ENCODE measurements at regions not wholly inside any gene's neighbourhood (a gene's known extent, or its start where the extent isn't known, plus 50 kb on each side); places are given as distances from the start of the nearest gene placed in this dataset.
"Not testable (repeated sequence)": the region's sequence is repeated elsewhere in the genome, so short reads cannot be mapped to it uniquely, and the experiment has no call there.

DNA sequence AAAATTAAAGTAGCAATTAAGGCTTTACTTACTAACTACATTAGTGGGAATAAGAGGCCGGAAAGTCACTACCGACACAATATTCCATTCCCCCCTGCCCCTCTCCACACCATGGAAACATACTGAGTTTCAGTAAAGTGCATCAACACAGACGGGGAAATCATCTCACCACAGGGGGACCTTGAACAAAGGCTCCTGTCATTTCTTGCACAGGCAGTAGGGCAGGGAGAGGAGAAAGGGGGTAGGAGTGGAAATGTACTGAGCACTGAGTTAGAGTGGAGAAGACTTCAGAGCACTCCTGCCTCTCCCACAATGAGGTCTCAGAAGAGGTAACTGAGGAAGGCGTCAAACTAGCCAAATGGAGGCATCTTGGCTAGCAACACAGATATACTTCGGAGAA, 1426.9 kb upstream of the EYS start:
- FAIRE-seq (no peak), DNase-seq (ENCODE audit: low spot score) (no peak)

DNA sequence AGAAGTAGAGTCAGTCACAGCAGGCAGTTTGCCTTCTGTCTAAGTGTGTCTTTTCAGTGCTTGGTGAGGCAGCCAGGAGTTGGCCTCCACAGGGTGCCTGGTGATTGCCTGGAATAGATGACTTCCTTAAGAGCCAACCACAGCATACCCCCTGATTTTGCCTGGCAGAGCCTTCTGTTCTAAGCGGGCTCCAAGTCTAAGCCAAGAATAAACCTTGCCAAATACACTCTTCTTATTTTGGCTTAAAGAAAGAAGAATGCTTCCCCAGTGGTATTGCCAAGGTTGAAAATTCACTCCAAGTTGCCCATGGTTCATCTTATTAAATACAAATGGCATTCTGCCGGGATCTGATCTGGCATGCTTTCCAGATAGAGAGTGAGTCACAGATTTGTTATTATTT, 1424.8 kb upstream of the EYS start:
- FAIRE-seq: no peak

DNA sequence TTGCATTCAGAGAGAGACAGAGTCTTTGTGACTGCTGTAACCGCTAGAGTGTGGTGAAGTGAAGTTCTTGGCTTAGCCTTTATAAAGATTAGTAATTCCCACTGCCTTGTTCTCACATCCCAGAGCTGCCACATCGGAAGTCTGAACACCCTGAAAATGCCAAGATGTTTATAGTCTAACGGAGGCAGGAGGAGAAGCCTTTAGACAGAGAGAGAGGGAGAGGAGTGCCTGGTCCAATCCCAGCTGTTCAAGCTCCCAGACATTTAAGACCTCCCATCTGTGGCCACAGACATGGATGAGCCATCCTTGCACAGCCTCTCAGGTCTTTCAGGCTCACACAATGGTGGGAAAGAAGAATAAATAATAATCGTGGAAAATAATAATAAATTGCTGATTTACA, 1422.8 kb upstream of the EYS start:
- FAIRE-seq (no peak), DNase-seq (ENCODE audit: low spot score) (no peak)

More for the DNA sequence above, 1424.8 kb upstream of the EYS start:
- no peak for DNase-seq (ENCODE audit: low spot score)

DNA sequence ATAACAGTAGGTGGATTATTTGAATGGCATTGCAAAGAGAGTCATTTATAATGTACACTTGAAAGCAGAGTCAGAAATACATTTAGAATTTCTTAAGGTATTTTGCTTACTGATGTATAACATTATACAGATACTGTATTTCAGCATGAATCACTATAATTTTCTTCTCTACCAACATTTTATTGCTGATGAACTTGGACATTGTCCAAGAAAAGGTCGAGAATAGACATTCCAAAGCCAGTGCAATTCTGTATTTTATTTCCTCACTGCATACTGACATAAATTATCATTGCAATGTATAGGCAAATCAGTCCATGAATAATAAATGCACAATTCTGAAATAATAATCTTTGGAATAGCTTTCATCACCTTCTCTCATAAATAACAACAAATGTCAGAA, 1420.0 kb upstream of the EYS start:
- FAIRE-seq (no peak), DNase-seq (ENCODE audit: low spot score) (no peak)

DNA sequence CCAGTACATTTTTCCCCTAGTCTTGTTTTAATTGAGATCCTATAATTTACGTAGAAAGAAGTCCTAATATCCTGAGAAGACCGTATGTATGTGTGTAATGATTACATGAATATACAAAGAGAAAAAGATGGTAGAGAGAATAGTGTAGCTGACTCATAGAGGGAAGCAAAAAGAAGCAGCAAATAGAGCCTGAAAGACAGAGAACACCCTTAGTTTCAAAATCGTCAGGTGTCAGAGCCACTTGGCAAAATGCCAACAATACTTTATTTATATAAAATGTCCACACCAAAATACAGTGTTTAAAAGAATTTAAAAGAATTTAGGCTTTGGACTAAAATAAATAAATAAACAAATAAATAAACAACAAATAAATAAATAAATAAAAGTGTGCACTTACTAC, 1414.1 kb upstream of the EYS start:
- no peak for FAIRE-seq
- DNase-seq (ENCODE audit: low spot score): no peak

DNA sequence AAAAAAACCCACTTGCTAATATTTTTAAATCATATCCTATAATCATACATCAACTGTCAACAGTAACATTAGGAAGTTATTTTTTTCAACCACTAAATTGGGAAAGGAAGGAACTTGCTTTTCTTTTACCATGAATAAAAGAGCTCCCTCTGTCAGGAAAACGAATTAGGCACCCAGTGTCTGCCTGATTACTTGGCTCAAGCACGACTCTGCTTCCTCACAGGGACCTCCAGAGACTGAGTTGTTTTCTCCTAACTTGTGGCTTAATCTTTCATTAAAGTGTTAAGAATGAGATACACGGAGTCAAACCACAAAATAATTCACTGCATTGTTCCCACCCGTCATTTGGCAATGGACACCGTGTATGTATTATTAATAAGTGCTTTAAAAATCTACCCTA, 1405.1 kb upstream of the EYS start:
- peak; percentile 7 for DNase-seq (ENCODE audit: low spot score)
- FAIRE-seq: no peak

DNA sequence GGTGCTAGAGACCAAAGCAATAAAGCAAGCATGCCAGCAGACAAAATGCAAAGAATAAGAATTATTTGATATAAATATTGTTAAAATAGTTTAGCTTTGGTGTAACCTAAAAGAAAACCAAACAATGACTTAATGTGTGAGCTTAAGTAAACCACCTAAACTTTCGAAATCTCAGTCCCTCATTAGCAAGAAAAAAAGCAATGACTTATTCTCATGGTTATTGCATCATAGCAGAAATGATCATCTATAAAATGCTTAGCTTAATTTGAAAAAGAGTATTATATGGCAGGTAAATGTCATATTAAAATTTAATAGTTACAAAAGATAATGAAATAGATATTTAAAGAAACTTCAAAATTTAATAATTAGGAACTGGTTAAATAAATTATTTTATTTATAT, 1395.7 kb upstream of the EYS start:
- DNase-seq (ENCODE audit: low spot score): no peak
- no peak for FAIRE-seq

DNA sequence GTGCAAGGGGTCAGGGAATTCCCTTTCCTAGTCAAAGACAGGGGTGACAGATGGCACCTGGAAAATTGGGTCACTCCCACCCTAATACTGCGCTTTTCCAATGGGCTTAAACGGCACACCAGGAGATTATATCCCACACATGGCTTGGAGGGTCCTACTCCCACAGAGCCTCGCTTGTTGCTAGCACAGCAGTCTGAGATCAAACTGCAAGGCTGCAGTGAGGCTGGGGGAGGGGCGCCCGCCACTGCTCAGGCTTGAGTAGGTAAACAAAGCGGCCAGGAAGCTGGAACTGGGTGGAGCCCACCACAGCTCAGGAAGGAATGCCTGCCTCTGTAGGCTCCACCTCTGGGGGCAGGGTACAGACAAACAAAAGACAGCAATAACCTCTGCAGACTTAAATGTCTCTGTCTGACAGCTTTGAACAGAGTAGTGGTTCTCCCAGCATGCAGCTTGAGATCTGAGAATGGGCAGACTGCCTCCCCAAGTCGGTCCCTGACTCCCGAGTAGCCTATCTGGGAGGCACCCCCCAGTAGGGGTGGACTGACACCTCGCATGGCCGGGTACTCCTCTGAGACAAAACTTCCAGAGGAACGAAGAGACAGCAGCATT, 1388.7 kb upstream of the EYS start:
- FAIRE-seq; DNase-seq (ENCODE audit: low spot score): not testable (repeated sequence)

DNA sequence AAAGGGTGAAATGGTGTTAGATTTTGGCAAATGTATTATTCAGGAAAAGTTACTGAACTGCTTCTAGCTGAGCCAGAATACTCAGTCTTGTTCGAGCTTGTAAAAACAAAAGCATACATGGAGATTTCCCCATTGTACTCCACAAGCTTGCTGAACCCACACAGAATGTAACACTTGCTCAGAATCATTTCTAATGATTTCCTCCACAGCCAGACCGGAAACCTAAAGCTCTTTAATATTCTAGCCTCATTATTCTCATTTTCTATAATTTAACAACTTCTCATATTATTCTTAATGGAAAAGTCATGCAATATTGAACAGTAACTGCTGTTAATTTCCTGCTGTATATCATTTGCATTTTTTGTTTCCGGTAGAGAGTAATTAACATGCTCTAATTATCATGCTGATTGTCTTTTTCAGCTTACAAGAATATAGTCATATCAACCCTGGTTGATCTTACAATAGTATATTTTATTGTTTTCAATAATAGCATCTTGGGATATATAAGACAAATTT, 1387.5 kb upstream of the EYS start:
- FAIRE-seq (no peak), DNase-seq (ENCODE audit: low spot score) (no peak)

DNA sequence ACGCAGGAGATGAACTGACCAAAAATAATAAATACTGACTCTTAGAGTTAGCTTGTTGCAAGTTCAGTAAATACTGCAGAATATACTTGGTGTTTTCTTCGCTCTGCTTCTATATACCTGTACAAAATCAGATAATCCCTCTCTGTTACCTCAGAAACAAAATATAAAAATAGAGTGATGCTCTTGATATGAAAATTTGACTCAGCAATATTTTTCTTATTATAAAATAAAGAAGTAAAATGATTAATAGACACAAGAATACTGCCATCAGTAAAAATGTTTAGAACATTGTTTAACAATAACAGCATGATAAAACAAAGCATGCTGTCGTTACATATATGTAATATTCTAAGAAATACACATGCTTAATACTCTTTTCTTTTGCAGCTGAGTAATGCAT, 1366.9 kb upstream of the EYS start:
- DNase-seq (ENCODE audit: low spot score) (no peak), FAIRE-seq (no peak)

DNA sequence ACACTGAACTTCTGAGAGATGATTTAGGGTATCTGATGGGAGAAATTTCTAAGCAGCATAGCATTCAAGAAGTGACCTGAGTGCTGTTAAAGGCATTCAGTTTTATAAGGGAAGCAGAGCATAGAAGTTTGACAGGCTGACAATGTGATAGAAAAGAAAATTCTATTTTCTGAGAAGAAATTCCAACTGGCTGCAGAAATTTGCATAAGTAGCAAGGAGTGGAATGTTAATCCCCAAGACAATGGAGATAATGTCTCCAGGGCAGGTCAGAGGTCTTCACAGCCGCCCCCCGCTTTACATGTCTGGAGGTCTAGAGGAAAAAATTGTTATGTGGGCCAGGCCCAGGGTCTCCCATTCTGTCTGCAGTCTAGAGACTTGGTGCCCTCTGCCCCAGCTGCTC, 1361.8 kb upstream of the EYS start:
- DNase-seq (ENCODE audit: low spot score) (no peak), FAIRE-seq (no peak)

DNA sequence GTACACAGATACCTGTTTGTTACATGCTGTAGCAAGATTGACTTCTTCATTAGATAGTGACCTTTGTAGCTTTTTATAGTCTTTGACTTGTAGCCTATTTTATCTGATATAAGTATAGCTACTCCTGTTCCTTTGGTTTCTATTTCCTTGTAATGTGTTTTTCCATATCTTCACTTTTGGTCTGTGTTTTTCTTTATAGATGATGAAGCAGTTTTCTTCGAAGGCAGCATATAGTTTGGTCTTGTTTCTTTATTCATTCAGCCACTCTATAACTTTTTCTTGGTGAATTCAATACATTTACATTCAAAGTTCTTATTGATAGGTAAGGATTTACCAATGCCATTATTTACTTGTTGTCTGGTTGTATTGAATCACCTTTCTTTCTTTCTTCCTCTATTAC, 1357.3 kb upstream of the EYS start:
- no peak for FAIRE-seq
- DNase-seq (ENCODE audit: low spot score): no peak

DNA sequence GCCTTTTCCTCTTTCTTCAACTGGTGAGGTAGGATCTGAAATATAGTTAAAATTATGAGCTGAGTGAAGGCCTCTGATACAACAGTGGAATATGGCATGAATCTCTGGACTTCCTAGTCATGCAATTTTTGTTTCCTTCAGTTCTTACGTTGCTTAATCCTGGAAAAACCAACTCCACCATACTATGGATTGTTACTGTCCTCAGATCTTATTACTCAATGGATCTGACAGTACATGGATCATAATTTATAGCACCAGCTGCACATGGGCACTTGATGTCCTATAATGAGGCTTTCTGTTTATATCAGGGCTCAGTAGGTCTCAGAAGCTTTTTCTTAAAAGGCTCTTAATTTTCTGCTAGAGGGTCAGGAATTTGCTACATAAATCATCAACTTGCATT, 1341.0 kb upstream of the EYS start:
- DNase-seq (ENCODE audit: low spot score) (no peak), FAIRE-seq (no peak)

DNA sequence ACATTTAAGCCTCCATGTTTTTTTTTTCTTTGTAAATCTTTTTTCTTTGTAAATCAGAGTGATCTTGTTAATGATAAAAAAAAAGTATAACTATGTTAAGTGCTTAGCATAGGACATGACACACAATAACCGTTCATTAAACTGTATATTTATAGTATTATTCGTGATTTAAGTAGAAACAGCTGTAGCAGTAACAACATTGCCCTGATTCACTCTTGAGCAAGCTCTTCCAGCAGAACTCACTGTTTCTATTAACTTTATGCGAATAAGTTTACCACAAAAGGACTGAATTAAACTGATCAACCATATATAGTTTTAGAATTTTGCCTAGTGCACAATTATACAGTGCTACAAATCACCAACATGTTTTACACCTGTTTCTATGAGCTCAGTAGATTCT, 1338.0 kb upstream of the EYS start:
- FAIRE-seq (no peak), DNase-seq (ENCODE audit: low spot score) (no peak)

DNA sequence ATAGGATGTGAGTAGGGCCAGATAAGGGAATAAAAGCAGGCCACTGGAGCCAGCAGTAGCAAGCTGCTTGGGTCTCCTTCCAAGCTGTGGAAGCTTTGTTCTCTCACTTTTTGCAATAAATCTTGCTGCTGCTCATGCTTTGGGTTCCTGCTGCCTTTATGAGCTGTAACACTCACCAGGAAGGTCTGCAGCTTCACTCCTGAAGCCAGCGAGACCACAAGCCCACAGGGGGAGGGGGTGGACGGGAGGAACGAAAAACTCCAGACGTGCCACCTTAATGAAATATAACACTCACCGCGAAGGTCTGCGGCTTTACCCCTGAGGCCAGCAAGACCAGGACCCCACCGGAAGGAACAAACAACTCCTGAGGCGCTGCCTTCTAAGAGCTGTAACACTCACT, 1324.4 kb upstream of the EYS start:
- FAIRE-seq (no peak), DNase-seq (ENCODE audit: low spot score) (no peak)

DNA sequence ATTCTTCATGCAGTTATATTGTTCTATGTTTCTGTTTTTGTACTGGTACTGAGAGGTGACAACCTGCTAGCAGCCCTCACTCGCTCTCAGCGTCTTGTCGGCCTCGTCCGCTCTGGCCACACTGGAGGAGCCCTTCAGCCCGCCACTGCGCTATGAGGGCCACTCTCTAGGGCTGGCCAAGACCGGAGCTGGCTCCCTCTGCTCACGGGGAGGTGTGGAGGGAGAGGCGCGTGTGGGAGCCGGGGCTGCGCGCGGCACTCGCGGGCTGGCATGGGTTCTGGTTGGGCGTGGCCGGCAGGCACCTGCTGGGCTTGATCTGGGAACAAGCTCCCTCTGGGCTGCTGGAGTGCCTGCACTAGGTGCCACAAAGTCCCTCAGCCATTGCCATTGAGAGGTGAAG, 1323.8 kb upstream of the EYS start:
- FAIRE-seq (no peak), DNase-seq (ENCODE audit: low spot score) (no peak)

DNA sequence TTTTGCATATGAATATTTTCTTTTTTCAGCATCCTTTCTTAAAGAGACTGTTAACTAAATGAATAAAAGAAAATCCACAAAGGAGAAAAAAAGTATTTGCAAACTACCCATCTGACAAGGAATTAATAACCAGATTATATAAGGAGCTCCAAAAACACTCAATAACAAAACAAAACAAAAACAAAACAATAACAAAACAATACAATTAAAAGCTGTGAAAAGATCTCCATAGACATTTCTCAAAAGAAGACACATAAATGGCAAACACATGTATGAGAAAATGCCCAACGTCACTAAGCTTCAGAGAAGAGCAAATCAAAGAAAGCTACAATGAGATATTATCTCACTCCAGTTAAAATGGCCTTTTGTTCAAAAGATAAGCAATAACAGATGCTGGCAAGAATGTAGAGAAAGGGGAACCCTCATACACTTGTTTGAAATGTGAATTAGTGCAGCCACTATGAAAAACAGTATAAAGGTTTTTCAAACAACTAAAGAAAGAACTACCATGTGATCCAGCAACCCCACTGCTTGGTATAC, 1310.0 kb upstream of the EYS start:
- DNase-seq (ENCODE audit: low spot score): no peak
- FAIRE-seq: no peak

DNA sequence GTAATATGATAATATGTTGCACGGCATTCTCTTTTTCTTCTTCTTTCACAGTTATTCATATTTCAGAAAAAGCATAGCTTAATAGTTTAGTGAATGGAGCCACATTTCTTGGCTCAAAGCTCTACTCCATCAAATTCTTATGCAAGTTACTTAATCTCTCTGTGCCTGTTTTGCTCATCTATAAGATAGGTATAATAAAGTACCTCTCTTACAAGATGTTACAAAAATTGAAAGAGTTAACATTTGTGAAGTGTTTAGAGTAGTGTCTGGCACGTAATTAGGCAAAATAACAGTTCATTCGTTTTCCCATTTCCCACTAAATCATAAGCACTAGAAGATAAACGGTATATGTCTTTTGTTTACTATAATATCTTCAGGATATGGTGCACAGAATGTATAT, 1304.4 kb upstream of the EYS start:
- FAIRE-seq: no peak
- DNase-seq (ENCODE audit: low spot score): no peak

DNA sequence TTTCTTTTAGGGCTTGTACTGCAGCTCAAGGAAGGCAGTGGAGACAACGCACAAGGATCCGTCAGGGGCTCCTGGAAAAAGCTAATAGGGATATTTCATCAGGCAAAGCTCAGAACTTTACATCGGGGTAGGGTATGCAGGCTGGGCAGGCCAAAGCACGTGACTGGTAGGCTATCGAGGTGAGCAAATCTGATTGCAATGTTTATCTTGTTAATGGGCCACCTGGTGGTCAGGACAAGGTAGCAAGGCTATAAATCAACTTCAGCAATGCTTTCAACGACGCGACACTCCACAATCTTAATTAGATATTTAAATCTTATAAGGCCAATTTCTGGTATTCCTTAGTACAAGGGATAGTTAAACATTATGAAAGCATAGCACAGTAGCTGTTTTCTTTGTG, 1302.8 kb upstream of the EYS start:
- FAIRE-seq (no peak), DNase-seq (ENCODE audit: low spot score) (no peak)

DNA sequence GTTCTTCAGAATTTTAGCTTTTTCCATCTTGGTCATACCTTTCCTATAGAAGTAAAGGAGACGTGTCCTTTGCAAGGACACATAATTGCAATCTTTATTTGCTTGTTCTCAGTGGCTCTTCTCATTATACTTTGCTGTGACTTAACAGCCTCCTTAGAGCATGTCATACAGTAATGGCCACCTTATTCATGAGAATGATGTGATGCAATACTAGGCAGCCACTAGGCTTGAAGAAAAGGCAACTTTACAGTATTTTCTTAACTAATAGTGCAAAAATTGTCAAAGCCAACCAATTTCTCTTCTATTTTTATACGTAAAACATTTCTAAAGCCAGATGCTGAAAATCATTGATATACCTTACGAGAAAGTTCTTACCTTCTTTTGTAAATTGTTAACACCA, 1296.8 kb upstream of the EYS start:
- DNase-seq (ENCODE audit: low spot score) (no peak), FAIRE-seq (no peak)

DNA sequence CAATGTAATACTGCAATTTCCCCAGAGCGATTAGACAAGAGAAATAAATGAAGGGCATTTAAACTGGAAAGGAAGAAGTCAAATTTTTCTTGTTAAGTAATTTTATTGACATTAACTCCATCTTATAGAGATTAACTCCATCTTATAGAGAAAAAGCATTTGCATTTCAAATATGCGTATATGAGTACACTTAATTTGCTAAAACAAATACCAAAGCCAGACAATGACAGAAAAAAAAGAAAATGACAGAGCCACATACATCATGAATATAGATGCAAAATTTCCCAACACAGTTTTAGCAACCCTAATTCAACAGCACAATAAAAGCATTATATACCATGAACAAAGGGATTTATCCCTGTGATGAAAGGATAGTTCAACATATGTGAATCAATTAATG, 1293.1 kb upstream of the EYS start:
- DNase-seq (ENCODE audit: low spot score) (no peak), FAIRE-seq (no peak)

DNA sequence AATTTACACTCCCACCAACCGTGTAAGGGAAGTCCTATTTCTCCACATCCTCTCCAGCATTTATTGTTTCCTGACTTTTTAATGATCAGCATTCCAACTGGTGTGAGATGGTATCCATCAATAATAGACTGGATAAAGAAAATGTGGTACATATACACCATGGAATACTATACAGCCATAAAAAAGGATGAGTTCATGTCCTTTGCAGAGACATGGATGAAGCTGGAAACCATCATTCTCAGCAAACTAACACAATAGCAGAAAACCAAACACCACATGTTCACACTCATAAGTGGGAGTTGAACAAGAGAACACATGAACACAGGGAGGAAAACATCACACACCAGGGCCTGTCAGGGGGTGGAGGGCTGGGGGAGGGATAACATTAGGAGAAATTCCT, 1290.6 kb upstream of the EYS start:
- not testable (repeated sequence) for DNase-seq (ENCODE audit: low spot score); FAIRE-seq

DNA sequence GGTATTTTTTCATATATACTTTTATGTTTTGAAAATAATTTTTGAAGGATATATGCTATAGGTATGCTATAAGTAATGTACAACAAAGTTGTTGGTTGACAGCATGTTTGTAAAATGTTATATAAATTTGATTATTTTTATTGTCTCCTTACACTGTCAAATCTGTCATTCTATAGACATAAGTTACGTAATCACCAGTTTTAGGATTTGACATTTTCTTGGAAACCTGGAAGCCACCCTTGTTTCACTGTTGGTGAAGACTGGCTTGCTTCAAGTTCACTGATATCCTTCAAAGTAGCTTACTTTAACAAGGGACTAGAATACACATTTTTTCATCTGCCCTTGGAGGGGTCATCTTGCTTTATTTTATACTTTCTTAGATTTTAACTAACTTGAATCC, 1288.6 kb upstream of the EYS start:
- DNase-seq (ENCODE audit: low spot score) (no peak), FAIRE-seq (no peak)

DNA sequence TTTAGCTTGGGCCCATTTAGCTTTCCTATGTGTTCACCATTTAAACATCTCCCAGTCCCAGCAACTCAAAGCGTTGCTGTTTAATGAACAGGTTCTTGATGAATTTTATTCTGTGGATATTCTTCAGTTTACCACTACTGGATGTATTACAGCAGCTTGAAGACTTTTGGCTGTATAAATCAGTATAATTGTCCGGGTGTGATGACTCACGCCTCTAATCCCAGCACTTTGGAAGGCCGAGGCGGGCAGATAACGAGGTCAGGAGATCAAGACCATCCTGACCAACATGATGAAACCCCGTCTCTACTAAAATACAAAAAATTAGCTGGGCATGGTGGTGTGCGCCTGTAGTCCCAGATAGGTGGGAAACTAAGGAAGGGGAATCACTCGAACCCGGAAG, 1286.7 kb upstream of the EYS start:
- DNase-seq (ENCODE audit: low spot score); FAIRE-seq: not testable (repeated sequence)

All from urothelium cell line (cell line).